NCI-H345 (cell line): ENCODE measurements at regions not wholly inside any gene's neighbourhood (a gene's known extent, or its start where the extent isn't known, plus 50 kb on each side); places are given as distances from the start of the nearest gene placed in this dataset.

Experiments used
- DNase-seq: peaks from one replicate; lab custom pipeline; 2025; lab: John Stamatoyannopoulos, UW

GRCh38 chr12:98280621-98281020 is 234.8 kb upstream of the TMPO start:
- no peak for DNase-seq

DNA sequence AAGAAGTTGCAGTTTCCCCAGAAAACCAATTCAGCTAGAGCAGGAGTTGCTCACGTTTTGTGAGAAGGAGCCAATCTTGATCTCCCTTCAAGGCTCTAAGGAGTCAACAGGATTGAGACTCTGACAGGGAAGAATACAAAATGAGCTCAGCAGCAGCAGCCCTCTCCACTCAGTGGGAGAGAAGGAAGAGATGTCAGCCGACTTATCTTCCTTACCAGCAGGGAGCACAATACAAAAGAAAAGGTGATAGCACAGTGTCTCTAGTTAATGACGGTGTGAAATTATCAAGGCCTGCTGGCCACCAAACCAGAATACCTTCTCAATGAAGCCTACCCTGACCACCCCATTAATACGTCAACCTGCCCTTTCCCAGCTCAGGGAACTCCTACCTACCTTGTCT is 223.6 kb upstream of the TMPO start:
- no peak for DNase-seq

DNA sequence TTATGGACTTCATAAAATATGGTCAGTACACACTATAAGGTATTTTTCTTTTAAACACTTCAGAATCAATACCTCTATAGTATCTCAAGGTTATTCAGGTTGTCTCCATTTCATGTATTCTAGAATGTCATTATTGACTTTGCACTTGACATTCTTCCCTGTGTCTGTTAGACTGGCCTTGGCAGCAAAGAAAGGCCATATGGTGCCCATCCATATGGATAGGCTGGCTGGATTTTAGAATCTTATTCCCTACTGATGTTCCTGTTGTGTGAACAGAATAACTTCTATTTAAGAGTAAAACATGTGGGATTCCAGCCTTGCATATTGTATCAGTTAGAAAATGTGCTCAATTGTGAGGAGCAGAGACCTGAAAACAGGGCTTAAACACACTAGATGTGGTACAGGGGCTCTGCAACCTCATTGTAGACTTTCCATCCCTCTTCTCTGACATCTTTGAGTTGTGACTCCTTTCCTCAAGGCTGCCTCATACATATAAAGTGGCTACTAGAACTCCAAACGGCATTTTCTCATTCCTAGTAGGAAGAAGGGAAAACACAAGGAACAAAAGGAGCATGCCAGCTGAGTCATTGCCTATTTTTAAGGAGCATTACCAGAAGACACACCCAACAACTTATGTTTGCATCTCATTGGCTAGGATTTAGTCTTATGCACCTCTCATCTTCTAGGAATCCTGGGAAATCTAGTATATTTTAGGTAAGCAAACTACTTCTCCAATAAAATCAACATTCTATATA is 221.2 kb upstream of the TMPO start:
- DNase-seq, result no peak

DNA sequence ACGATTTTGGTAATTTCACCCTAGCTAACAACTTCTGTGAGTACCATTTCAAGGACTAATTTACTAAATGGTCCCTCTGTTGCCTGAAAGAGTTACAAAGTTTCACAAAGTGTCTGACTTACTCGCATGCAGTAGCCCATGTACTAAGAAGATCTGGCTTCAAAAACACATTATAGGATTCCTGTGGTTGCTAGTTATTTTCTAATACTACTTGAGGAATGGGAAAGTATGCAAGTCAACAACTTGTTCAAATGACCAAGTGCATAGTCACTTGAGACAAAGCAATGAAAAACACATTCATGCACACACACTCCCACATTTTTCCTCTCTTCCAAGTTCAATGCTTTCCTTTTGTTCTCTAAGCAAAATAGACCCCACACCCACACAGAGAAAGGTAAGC is 219.7 kb upstream of the TMPO start:
- DNase-seq, result no peak

DNA sequence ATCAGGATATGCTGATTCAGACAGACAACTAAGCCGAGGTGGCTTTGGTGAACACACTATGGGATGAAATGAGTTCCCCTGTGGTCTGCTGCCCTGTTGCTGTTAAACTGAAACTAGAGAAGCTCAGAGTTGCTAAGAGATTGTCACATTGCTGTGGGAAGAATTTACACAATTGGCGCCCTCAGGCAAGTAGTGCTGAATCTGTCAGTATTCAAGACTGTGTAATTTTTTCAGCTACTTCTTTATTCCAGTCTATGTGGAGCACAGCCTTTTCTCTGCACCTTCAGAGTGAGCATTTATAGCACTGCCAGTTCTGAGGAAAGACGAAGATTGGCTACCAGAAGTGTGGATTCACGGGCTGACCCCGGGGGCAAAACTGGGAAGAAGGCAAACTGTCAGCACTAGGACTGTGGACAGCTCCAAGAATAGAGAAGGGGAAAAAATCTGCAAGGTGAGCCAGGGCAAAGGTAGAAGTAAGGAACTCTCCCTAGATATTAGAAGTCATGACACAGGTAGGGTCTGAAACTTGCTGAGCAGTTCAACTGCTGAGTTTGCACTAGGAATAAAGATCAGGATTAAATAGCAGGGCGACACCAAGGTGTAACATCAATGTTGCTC is 218.8 kb upstream of the TMPO start:
- no peak for DNase-seq

DNA sequence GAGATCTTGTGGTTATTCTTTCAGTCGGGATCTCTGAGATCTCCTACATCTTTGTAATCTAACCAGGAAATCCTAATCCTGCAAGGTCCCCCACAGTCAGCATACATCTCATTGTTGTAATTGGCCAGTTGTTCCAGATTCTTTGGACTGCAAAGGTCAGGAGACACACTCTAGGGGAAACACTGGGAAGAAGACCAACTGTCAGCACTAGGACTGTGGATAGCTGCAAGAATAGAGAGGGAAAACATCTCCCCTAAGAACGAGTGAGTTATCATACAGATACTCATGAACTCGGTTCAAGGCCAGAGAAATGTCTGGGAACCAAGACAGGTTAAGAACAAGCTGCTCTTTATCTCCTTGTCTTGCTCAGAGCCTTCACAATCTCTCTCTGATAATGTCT is 217.9 kb upstream of the TMPO start:
- no peak for DNase-seq

DNA sequence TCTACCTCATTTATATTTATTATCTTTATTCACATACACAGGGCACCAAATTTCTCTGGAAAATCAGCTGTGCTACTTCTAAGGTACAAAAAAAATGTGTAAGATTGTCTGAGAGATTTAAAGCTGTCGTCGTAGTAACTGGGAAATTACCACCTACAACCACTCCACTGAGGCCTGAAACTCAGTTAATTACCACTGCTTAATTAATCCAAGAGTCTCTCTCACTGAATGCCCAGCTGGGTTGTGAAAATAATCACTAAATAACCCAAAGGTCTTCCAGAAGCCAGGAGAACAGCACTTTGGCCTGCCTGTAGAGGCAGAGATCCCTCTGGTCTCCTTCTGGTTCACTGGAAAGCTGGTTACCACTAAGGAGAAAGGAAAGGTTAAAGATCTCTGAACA is 207.2 kb upstream of the TMPO start:
- DNase-seq, result no peak

GRCh38 chr12:98317939-98318899 is 197.2 kb upstream of the TMPO start:
- DNase-seq, result no peak

GRCh38 chr12:98319716-98320425 is 195.5 kb upstream of the TMPO start:
- no peak for DNase-seq

DNA sequence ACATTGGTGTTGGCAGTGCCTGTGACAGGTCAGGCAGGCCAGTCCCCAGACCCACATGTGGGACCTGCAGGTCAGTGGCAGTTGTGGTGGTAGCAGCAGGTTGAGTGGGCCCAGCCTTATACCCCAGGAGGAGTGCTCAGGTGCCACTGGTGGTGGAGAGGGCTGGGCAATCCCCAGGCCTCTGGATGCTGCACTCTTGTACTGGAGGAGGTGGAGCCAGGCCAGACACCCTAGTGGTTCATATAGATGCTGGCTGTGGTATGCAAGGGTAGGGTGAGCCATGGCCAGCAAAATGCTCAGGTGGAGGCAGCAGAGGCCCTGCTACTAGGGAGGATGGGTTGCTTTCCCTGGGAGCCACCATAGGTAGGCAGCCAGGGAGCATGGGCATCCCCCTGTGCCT is 190.4 kb upstream of the TMPO start:
- no peak for DNase-seq

- DNase-seq, result no peak
Observed at GRCh38 chr12:98328467-98328866, 186.9 kb upstream of the TMPO start.

- no peak for DNase-seq
Observed at GRCh38 chr12:98329589-98329988, 185.8 kb upstream of the TMPO start.

GRCh38 chr12:98332642-98333041 is 182.7 kb upstream of the TMPO start:
- peak; percentile 9 for DNase-seq

GRCh38 chr12:98334768-98335167 is 180.6 kb upstream of the TMPO start:
- DNase-seq, result no peak

DNA sequence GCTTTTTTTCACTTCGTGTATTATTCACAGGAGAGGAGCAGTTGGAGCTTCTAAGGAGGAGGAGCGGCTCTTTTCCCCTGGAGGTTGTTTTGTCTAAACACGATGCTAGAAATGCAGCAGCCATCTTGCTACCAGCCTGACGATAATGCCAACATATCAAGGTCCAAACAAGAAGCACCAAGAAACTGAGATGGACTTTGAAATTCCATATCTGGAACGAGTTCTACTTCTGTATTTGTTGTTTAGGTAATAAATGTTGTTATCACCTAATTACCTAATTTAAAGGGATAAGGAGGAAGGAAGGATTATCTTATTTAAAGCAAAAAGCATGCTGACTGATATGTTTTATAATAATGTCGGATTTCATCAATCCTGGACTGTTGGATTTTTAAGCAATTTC is 174.4 kb upstream of the TMPO start:
- DNase-seq, result no peak

DNA sequence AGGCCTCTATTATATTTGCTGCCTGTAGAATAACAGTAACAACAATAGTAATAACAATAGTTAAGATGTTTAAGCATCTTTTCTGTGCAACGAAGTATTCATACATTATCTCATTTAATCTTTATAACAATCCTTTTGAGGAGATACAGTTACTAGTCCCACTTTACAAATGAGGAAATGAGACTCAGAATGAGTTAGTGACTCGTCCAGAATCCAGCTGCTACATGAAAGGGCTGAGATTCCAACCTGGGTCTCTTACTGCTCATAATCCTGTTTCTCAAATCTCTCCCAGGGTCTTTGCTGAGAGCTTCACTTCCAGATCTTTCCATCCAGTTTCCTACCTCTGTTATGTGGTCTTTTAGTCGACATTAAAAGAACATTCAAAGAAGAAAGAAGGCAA is 173.7 kb upstream of the TMPO start:
- DNase-seq, result no peak

GRCh38 chr12:98343002-98343567 is 172.3 kb upstream of the TMPO start:
- DNase-seq, result no peak

DNA sequence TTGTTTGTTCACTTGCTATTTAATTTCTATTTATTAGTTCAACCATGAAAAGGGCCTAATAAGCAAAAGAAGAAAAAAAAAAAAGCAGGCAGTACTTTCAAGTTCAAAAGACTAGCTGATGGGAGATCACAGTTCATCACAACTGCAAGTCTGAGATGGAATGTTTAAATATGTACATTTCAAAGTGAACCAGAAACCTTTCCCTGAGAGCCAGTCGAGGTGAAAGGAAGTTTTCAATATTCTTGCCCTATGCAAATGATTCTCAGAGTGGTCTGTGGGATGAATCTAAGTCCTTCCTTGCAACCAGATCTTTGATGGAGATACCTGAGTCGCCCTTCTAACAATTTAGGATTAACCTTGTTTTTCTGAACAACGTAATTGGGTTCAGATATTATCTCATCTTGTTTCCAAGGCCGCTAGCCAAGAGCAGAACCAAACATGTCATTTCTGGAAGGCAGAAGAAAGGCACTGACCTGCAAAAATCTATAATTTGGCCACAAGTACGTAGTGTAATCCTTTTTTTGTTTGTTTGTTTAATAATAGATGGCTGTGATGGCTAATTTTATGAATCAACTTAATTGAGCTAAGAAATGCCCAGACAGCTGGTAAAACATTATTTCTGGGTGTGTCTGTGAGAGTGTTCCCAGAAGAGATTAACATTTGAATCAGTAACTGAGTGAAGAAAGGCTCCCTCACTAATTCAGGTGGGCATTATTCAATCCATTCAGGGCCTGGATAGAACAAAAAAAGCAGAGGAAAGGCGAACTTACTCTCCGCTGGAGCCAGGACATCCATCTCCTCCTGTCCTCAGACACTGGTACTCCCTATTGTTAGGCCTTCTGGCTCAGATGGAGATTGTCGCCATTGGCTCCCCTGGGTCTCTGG is 171.1 kb upstream of the TMPO start:
- DNase-seq, result no peak

- DNase-seq, result no peak
Observed at GRCh38 chr12:98345308-98345876, 170.0 kb upstream of the TMPO start.

GRCh38 chr12:98351089-98351488 is 164.3 kb upstream of the TMPO start:
- DNase-seq, result no peak
